GM19238 (cell line): ENCODE measurements at regions not wholly inside any gene's neighbourhood (a gene's known extent, or its start where the extent isn't known, plus 50 kb on each side); places are given as distances from the start of the nearest gene placed in this dataset.

Source experiments
- DNase-seq: peaks from one replicate; pipeline ENCODE4 v3.0.0; 2011; ENCODE audit warnings: low spot score; ENCODE audit not compliant: insufficient read length

DNA sequence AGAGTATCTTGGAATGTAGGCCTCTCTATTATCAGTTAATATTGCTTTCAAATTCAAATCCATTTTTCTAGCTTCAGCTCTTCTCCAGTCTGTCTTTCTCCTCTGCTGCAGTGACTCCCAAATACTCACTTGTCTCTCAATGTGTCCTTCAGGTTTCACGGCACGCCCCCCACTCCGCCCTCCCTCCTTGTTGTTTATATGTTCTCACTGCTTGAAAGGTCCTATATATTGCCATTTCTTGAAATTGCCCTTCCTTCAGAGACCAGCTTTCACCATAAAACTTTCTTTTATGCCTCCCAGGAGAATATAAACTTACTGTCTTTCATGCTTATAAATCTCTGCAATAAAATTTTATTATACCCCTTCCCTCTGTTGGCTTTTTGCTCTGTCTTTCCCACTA lies 668.2 kb downstream of the CCSER2 start:
- no peak for DNase-seq

DNA sequence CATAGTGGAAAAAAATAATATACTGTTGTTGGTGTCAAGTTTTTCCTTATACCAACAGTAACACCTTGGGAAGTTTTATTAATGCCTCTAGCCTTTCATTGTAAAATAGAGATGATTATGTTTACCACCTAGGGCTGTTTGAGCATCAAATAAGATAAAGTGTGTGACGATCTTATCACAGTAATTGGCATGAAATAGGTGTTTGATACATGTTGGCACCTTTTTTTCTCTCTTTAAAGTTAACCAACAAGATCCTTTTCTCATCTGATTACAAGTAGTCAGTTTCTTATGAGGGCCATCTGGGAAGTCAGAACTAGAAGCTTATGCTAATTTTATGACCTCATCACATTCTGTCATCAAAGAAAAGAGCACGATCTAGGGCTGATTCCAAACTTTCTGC lies 669.5 kb downstream of the CCSER2 start:
- no peak for DNase-seq

DNA sequence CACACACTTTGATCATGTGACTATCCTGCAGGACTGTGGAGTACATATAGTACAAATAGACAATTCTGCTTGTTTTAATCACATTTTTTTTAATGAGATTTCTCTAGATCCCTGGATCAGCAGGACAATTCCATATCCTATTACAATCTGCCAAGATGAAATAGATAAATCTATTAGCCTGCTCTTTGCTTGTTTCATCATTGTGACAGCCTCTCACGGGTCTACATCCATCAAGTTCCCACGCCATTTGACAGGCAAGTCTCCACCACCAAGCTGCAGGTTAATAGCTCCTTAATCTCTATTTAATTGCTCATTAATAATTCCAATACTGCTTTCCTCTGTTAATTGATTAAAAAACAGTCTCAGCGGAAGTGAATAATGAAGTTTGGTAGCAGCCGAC lies 671.5 kb downstream of the CCSER2 start:
- DNase-seq, result no peak

DNA sequence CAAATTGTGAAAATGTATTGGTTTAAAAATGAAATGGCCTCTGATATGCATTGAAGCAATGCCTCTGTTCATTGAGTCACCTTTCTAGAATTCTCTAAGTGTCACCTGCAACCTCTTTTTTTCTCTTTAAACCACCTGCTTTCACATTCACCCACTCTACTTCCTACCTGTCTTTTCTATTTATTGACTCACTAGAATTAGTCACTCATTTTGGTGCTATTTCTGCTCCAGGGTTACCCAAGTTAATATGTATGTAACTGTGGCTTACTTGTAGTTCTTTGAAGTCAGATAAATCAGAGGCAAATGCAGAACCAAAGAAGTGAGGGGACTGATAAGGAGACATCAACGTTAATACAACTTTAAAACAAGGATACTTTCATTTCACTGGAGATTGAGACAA lies 674.7 kb downstream of the CCSER2 start:
- no peak for DNase-seq

DNA sequence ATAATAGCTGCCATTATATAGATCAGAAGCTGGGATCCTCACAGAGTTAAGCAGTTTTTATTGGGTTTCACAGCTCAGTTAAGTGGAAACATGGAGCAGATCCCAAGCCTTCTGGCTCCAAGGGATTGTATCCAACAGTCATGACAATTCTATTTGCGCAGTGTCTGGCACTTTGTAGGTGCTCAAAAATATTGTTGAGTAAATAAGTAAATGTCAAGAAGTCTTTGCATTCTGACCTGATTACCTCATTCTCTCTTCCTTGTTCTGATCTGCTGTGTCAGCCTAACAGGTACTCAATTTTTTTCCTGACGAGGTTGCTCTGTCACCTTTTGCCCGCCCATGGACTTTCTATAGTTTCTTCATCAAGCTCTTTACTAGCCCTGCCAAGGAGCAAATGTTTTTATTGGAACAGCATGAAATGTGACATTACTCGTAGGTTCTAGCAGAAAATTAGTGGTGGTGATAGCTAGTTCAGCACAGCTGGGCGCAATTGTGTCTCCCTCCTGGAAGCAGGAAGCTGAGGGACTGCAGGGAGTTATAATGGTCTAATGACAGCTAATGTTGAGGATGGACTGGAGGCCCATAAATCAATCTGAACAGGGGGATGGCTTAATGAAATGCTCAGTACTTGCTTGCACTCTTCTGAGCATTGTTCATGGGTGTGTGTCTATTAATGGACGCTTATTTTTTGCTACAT lies 680.2 kb downstream of the CCSER2 start:
- no peak for DNase-seq

DNA sequence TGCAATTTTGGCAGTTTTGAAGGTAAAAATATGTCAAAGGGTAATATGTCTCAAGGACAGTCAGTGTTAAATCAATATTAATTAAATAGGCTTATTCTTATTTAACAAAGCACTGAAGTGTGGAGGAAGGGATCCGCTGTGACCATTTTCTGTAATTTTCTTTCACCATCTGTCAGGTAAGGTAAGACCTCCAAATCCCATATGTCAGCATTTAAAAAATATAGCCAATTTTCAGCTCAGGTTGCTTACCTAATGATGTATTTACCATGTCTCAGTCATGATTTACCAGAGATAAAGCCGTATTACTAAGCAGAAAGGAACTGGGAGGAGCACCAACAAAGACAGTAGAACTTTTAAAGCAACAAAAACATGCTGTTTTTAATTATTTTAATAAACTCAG lies 683.9 kb downstream of the CCSER2 start:
- DNase-seq, result no peak

DNA sequence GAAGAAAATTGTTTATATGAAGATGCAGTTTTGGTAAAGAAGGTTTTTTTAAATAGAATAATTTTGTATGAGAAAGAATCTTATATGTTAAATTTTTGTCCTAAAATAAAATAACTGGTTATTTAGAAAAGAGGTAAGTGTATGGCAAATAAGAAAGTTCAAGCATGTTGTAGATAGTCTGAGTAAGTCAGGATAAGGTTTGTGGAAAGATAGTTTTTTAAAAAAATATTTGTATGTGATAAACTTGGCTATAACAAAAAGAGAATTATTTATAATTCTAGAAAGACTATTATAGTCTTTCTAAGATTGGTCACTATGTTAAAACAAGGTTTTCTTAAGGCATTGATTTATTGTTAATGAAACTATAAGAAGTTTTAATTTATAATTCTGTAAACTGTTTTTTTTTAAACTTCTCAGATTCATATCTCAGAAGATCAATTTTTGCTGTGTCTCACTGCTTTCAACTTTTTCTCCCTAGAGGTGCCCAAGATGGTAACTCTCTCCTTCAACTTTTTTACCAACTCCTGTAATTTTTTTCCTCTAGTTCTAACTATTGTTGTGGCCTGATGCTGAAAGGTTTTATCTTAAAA lies 698.6 kb downstream of the CCSER2 start:
- no peak for DNase-seq

DNA sequence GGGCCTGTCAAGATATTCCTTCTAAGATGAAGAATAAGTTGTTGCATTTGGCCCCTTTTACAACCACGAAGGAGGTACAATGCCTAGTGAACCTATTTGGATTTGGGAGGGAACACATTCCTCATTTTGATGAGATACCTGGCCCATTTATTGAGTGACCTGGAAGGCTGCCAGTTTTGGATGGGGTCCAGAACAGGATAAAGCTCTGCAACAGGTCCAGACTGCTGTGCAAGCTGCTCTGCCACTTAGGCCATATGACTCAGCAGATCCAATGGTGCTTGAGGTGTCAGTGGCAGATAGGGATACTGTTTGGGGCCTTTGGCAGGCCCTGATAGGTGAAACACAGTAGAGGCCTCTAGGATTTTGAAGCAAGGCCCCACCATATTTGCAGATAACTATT lies 704.6 kb downstream of the CCSER2 start:
- DNase-seq, result no peak

DNA sequence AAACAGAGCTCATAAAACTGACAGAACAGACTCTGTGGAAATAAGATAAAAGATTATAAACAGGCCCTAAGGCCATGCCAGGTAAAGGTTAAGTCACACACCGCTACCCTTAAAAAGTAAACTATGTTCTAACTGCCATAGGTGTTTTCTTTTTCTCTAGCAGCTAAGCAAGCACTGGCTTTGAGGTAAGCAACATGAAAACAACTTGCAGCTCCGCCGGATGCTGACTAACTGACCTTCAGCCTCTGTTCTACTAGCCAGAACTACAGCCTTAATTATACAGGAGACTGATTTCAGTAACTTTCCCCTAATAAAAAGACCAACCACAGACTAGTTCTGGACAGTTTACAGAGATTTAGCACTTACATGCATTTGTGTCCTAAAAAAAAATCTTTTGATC lies 708.3 kb downstream of the CCSER2 start:
- no peak for DNase-seq

DNA sequence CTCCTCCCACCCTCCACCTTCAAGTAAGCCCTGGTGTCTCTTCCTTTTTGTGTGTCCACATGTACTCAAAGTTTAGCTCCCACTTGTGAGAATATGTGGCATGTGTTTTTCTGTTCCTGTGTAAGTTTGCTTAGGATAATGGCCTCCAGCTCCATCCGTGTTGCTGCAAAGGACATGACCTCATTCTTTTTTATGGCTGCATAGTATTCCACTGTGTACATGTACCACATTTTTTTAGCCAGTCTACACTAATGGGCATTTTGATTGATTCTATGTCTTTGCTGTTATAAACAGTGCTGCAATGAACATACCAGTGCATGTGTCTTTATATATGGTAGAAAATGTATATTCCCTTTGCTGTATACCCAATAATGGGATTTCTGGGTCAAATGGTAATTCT lies 710.9 kb downstream of the CCSER2 start:
- DNase-seq, result no peak

DNA sequence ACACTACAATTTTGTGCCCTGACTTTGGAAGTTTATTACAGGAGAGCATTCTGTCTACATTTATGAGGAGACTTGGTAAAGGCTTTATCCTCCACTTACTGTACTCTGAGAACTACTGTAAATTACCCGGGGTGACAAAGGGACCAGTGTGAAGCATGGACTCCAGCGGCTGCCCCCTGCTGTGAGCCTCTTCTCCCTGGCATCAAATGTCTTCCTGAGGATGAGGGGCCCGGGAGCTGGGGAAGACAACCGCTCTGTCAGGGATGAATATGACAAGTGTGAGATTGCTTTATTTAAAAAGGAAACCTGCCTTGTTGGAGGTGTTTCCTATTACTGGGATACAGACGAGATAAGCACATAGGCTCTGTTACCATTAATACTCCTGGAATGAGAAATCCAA lies 714.8 kb downstream of the CCSER2 start:
- no peak for DNase-seq

DNA sequence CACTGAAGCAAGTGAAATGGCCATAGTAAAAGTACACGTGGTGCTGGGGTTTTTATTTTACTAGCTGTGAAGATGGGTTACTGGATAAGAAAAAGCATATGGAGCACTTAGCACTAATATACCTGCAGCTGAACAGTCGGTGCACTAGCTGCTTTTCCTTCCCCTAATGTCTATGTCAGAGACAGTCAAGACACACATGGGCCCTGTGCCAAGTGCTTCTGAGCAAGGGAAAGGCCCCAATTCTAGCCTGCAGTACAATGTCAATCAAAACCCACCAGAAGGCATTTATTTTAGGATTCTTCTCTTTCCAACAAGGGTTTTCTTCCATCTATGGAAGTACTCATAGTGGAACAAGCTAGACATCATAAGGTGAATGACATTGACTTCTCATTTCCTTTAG lies 716.7 kb downstream of the CCSER2 start:
- no peak for DNase-seq

DNA sequence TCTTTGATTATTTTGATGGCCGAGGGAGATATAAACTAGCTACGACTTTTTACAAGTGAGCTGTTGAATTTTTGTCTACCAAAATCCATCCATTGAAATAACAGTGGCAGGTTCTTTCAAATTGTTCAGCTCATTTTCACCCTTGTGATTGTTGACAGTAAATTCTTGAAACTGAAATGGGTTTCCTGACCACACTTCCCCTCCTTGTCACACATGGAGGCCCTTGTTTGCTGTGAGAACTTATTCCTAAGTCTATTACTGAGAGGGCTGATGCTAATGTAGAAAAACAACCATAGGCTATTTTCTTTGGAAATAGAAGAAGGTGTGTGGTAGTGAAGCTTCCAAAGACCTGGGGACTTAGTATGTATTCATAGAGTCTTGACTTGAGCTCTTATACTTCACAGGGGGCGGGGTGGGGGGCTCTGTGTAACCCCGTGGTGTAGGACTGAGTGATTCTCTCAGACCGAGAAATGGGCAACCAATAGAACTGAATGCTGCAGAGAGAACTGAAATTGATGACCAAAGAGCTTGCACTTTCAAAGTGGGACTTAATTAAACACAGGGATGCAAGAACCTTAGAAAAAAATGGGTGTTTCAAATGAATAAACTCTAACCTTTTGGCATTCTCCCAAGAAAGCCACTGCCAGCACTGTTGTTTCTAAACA lies 718.9 kb downstream of the CCSER2 start:
- DNase-seq, result no peak

DNA sequence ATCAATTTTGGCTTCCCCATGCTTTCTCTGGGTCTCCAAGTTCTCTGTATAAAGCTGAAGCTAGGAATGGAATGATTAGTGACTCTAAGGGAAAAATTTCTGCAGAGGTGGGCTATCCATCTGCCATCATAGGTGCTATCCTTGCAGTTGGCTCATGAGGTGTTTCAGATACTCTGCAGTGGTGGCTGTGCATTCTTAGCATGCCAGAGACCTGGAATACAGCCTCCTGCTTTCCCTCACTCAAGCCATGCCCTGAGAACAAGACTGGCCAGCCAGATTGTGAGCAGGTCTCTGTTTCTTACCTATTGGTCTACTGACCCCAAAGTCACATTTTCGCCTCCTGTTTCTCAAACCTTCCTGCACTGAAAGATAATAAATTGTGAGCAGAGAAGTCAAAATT lies 719.6 kb downstream of the CCSER2 start:
- no peak for DNase-seq

DNA sequence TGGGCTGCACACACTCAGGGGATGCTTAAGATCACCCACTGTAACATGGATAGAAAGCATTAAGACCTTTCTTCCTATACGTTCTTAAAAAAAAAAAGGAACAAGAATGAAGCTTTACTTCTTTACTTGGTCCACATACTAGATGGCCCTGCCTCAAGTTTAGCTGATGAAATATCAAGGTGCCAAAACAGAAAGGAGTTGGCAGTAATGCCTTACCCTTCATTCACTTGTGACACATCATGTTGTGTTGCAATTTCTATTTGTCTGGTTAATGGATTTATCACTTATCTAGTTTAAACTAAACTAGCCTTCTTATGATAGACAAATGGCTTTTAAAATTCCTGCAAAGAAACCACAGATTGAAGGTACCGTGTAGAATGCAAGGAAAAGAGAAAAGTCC lies 720.3 kb downstream of the CCSER2 start:
- DNase-seq, result no peak

DNA sequence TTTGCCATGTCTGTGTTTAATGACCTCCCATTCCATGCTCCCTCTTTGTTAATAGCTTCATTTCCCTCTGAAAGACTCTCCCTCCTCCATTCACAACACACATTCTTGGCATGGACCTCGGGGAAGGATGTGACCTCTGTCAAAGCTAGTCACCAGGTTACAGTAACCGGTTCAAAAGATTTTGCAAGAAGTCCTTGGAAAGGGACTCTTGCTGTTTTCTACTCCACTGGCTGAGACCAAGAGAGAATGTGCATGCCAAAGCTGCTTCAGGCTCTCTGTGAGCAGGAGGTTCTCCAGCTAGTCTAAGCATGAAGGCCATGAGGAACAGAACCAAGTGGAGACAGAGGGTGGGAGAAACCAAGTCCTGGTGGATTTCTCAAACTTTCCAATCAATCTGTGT lies 732.6 kb downstream of the CCSER2 start:
- DNase-seq, result no peak

DNA sequence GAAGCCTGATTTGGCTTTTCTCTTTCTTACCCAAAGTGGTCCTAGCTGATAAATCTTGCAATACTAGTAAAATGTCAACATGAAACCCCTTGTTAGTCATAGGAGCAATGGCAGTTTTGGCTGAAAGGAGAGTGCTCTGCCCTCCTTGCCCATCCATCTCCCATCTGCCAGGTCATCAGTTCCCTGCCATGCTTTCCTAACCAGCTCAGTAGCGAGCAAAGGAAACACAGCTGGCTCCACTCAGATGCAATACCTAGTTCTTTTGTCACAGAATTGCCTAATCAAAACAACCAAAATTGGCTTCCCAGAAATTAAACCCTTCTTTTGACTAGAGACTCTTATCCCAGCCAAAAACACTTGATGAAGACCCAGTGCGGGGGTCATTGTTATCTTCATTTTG lies 733.0 kb downstream of the CCSER2 start:
- DNase-seq, result no peak

DNA sequence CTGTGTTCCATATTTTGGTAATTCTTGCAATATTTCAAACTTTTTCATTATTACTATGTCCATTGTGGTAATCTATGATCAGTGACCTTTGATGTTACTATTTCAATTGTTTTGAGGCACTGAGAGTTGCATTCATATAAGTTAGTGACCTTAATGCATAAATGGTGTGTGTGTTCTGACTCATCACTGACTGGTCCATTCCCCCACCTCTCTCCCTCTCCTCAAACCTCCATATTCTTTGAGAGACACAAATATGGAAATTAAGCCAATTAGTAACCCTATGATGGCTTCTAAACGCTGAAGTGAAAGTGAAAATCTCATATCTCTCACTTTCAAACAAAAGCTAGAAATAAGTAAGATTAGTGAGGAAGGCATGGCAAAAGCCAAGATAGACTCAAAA lies 739.6 kb downstream of the CCSER2 start:
- no peak for DNase-seq

DNA sequence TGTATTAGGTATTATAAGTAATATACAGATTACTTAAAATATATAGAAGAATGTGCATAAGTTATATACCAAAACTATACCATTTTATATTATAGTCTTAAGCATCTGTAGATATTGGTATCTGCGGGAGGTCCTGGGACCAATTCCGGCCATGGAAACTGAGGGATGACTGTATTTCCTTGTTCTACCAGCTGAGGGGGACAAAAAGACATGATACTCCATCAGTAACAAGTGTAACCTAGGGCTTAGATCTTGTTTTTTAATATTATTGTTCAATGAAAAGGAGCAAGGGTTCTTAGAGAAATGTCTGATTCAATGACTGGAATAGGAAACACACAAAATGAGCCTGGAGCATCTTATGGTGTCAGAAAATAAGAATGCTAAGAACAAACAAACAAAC lies 752.5 kb downstream of the CCSER2 start:
- no peak for DNase-seq

DNA sequence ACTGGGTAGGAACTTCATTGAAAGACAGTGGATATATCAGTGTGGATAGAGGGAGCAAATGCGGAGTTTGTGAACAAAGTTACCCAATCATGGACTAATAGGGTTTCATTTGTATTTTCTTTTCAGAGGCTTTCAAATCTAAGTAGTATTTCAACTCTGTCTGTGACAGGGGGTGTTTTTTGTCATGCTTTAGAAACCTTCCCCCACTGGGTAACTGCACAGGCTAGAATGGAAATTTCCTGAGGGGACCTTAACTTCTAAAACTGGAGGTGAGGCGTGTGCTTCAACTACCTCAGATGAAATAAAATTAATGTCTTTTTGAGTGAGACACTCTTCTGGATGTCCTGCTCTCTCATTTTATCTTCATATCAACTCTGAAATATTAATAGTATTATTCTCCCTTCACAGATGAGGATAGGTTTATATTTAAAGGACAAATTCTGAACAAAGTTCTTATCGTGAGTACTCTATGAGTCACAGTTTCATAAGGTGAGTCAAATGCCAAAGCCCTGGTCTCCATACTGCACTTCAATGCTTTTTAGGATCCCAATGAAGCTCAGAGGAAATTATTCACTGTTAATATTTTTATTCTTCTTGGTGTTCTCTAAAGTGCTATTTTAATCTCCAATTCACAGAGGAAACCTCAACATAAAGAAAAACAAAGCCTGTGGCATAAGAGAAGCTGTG lies 770.6 kb downstream of the CCSER2 start:
- DNase-seq, result no peak

DNA sequence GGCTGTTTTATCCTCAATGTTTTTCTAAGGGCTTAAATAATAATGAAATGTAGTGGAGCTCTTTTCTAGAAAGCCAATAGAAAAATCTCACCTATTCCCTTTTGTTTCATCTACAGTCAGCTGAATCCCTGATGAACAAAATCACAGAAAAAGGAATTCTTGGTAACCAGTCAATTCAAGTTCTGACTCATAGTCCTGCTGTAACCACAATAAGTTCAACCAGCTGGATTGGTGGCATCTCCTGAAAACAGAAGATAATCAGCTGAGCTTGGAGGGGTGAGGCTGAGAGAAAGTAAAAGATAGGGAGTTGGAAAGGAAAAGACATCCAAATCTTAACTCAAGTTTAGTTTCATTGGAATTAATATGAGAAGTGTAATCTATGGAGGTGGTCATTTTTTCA lies 772.1 kb downstream of the CCSER2 start:
- DNase-seq, result no peak

DNA sequence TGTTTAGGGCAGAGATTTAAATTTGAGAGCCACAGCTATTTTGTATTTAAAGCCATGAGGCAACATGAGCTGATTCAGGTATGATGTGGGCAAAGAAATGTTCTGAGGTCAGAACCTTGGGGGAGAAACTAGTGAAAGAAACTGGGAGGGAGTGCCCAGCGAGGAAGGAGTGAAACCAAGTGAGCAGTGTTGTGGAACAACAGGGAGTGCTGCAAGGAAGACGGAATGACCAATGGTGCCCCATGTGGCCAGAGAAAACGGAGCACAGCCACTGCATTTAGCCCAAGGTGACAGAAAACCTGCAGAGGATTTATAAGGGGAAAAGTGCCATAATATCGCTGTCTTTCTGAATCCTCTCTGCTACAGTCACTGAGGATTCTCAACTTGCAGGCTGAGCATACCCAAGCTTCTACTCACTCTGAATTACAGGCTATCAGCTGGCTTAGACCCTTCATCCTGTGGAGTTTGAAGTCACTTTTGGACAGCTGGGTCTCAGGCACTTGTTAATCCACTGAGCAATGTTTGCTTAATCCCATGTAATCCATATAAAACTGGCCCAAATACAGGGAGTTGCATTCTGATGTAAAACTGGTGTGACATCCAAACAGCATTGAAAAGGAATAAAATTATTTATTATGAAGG lies 777.3 kb downstream of the CCSER2 start:
- DNase-seq, result no peak
